CD1c-positive myeloid dendritic cell (primary cell): ENCODE measurements at regions not wholly inside any gene's neighbourhood (a gene's known extent, or its start where the extent isn't known, plus 50 kb on each side); places are given as distances from the start of the nearest gene placed in this dataset.

Source experiments
- DNase-seq: peaks from one replicate; pipeline ENCODE4 v3.0.0-alpha.2; 2016; ENCODE audit errors: extremely low spot score

DNA sequence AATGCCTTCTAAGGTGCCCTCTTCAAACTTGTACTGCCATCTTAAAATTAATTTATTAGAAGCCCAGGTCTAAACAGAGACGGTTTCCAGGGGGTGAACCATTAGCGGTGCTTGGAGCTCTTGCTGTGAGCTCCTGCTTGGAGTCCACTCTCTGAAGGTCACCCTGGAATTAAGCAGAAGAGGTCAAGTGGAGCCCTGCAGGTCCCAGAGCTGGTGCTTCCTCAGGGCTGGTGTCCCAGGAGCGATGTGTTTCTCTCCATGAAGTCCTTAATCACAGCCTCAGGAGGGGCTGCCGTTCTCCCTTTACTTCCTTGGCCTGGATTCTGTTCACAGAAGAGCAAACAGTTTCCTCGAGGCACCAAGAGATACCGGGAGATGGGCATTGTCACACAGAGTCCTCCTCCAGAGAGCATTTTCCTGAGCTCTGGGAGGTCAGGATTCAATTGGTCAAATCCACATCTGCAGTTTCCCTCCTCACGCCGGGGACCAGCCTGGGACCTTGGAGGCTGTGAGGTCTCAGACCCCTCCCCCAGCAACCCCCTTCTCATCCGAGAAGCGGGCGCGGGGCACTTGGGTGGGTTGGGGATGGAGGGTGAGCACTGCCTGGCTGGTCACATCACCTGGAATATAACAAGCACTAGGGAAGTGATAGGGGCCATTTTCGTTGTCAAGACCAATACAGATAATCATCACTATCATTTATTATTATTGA lies 310.4 kb downstream of the AJAP1 start:
- no peak for DNase-seq

DNA sequence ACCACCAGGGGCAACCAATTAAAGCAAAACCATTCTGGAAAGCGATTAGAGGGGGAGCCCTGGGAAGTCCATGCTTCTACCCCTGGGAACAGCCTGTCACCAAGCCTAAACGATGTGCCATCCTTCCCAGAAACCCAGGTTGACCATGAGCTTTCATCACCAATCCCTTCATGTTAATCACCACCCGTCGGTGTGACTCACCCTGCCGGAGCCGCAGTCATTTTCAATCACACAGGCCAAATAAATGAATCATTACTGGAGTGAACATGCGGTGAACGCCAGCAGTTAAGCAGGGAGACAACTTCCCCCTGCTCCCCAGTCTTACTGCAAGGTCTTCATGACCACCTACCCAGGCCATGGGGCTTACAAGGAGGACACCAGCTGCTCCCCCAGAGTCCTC lies 308.8 kb downstream of the AJAP1 start:
- DNase-seq, result no peak

GRCh38 chr1:4962836-4963235 lies 308.4 kb downstream of the AJAP1 start:
- no peak for DNase-seq

GRCh38 chr1:4961935-4962645 lies 307.7 kb downstream of the AJAP1 start:
- DNase-seq, result no peak

DNA sequence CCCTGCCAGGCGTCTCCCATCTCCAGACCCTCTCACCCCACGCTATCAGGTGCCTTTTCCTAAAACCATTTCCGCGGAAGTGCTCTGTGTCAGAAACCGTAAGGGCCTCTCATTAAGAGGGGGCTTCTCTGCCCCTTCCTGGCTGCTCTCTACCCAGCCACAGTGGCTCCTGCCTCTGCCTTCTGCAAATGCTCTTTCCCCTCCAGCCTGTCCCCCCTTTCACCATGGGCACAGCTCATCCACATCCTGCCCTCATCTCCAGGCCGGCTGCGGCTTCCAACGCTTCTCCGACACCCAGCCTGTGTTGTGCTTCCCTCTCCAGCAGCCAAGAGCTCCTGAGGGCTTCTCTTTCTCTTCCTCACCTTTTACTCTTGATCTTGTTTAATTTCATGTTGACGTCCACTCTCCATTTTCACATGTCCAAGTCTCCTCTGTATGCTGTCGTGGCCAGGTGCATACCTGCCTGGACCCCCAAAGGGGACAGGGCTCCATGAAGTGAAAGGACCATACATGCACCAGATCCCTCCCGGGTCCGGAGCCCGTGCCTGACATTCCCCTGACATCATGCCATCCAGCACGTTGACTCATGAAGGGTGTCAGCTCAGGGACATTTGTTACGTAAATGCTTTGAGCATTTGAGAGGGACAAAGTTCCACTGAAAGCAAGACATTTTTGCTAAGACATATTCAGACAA lies 306.5 kb downstream of the AJAP1 start:
- no peak for DNase-seq

GRCh38 chr1:4960336-4960735 lies 305.9 kb downstream of the AJAP1 start:
- no peak for DNase-seq

DNA sequence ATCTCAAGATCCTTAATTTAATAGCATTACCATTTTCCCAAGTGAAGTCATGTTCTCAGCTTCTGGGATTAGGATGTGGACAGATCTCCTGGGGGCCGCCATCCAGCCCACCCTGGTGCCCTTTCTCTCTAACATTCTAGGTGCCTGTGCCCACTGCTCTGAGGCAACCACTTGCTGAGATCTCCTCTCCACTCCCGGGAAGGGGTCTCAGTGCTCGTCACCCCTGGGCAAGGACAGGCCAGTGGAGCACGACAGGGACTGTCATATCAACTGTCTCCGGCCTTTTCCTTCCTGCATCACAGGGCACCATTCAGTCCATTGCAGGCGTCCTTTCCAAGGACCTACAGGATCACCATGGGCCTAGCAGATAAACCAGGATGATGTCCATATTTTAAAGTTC lies 304.8 kb downstream of the AJAP1 start:
- no peak for DNase-seq

DNA sequence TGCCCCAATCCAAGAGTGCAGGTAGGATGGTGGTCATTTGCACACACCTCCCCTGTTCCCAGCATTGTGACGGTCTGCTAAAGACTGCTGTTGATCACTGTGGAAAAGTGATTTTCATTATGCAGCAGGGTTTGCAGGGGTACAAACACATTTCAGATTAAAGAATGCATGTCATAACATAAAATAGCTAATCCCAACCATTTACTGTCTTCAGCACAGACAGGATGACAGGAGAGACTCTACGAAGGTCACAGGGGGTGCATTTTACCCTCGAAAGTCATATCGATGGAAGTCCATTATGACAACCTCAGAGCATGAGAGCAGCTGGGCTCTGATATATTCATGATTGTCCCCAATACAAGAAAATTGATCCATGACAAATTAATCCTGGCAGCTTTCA lies 302.6 kb downstream of the AJAP1 start:
- DNase-seq, result no peak

- DNase-seq, result no peak
Measured at GRCh38 chr1:4954392-4954791, 300.0 kb downstream of the AJAP1 start.

- no peak for DNase-seq
Measured at GRCh38 chr1:4951601-4952000, 297.2 kb downstream of the AJAP1 start.

GRCh38 chr1:4946343-4946742 lies 291.9 kb downstream of the AJAP1 start:
- no peak for DNase-seq

DNA sequence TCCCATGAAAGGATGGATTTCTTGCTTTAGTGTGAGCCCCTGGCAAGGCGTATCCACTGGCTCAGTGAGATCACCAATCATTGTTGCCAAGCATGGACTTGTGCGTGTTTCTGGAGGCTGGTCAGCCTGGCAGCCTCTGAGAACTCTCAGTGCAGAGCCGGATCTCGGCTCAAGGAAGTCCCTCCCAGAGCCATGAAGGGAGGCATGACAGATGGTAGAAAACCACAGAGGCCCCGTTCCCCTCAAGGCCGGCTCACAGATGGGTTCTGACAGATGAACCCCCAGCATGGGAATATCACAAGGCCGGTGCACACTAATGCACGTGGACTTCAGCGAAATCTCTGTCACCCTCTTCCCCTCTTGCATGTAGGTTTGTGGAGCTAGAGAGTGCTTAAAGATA lies 290.5 kb downstream of the AJAP1 start:
- DNase-seq, result no peak

DNA sequence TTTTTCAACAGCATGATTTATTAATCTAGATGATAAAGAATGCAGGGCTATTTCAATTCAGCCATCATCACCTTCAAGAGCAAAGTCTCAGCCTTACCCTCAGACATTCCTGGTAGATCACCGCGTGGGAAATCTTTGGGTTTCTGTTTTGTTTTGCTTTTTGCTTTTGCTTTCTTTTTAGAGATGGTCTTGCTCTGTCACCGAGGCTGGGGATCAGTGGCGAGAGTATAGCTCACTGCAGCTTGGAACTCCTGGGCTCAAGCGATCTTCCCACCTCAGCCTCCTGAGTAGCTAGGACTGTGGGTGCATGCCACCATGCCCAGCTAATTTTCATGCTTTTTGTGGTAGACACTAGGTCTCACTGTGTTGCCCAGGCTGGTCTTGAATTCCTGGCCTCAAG lies 289.7 kb downstream of the AJAP1 start:
- no peak for DNase-seq

DNA sequence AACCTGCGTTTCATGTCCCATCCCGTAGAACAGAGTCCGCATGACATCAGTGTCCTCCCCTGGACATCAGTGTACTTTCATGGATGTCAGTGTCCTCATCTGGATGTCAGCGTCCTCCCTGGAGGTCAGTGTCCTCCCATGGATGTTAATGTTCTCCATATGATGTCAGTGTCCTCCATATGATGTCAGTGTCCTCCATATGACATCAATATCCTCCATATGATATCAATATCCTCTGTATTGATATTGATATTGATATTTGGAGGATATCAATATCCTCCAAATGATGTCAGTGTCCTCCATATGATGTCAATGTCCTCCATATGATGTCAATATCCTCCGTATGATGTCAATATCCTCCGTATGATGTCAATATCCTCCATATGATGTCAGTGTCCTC lies 284.9 kb downstream of the AJAP1 start:
- no peak for DNase-seq

DNA sequence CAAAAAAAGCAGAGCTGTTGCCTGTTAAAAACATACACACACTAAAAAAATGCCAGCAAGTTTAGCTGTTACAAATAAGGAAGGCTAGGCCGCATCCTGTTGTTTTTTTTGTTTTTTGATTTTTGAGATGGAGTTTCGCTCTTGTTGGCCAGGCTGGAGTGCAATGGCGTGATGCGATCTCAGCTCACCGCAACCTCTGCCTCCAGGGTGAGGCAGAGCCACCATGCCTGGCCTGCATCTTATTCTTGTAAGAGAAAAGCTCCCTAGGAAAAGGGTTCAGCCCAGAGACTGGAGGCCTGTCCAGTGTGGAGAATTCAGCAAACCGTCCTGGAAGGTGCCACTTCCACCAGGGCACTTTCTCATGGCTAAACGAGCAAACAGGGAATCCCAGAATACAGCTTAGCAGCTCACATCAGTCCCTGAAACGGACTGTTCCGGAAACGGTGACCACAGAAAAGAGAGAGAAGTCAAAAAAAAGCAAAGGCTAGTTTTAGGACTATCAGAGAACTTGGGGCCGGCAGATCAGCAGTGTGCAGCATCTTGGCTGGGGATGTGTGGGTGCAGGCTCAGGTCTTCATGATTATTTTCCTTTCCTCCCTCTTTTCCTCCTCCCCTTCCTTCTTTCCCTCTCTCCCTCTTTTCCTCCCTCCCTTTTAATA lies 283.6 kb downstream of the AJAP1 start:
- DNase-seq, result no peak

DNA sequence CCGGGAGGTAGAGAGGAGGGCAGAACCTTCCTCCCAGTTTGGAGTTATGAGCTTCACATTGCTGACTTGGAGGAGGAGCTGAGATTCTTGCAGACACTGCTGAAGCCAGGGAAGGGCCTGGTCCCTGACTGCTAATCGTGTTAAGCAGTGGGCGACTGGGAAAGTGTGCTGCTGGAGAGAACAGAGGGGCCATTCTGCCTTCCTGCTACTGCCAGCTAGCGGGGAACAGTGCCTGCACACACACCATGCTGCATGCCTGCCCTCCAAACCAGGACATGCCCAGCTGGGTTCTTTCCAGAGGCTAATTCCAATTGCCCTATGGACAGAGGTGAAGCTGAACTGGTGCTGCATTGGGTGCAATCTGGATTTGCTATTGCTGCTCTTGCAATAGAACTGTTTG lies 281.4 kb downstream of the AJAP1 start:
- DNase-seq, result no peak

DNA sequence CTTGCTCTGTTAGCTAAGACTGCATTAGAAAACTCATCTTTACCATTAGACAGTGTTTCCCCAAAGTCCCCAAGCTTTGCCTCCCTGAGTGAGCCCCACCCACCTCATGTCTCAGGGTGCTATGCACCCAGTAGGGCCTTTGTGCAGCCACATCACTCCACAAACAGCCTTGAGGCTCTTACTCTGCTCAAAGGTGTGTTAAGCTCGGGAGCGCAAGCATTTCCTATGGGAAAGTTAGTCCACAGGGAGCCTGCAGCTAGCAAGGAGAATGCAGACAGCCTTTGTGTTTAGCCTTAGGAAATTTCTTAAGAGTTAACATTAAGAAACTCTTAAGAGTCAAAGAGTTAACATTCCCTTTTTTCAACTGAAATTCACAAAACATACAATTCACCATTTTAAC lies 278.8 kb downstream of the AJAP1 start:
- DNase-seq, result no peak

GRCh38 chr1:4932311-4933030 lies 278.1 kb downstream of the AJAP1 start:
- DNase-seq, result no peak

GRCh38 chr1:4931486-4931885 lies 277.1 kb downstream of the AJAP1 start:
- DNase-seq, result no peak

- DNase-seq, result no peak
Measured at GRCh38 chr1:4928186-4928585, 273.8 kb downstream of the AJAP1 start.

DNA sequence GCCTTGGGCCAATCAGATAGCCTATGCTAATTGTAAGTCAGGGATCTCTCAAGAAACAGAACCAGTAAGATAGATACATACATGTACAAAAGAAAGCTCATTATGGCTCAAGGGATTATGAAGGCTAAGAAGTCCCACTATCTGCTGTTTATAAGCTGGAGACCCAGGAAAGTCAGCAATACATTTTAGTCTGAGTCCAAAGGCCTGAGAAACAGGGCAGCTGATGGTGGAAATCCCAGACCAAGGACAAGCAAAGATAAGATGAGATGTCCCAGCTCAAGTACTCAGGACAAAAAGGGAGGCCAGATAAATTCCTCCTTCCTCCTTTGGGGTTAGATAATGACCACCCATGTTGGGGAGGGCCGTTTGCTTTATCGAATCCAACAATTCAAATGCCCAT lies 269.9 kb downstream of the AJAP1 start:
- DNase-seq, result no peak

DNA sequence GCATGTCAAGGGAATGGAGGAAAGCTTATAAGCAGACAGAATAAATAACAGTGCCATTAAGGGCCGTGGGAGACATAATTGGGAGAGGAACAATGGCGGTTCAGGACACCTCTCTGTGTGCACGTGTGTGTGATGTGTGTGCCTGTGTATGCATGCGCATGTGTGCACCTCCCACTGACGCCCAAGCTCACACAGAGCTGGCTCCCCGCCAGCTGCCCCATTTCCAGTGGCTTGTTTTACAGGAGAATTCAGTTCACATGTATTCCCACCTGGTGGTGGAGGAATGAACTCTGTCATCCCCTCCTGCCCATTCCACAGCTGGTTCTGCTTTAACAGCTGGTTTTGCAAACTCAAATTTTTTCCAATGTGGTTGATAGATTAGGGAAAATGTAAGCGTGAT lies 262.2 kb downstream of the AJAP1 start:
- DNase-seq, result no peak
